ENCODE measurements at regions not wholly inside any gene's neighbourhood (a gene's known extent, or its start where the extent isn't known, plus 50 kb on each side); places are given as distances from the start of the nearest gene placed in this dataset.

GRCh38 chr2:167388901-167389300 is 500.6 kb downstream of the XIRP2 start (continued):
- no peak for TF ChIP-seq KDM1A (IDR thresholded peaks at IDR 0.05; ENCODE audit: borderline replicate concordance, low read length)
- no peak for TF ChIP-seq TAF7 (optimal IDR thresholded peaks at IDR 0.05; ENCODE audit: borderline replicate concordance, low read depth, low read length)
- TF ChIP-seq RFX5 (IDR thresholded peaks at IDR 0.05; ENCODE audit: borderline replicate concordance, low read depth, low read length) = no peak
- no peak for TF ChIP-seq E2F6 (IDR thresholded peaks at IDR 0.05)
- TF ChIP-seq SAP30 (IDR thresholded peaks at IDR 0.05; ENCODE audit: insufficient read depth, insufficient replicate concordance, low read length) = no peak
- no peak for TF ChIP-seq HDAC2 (IDR thresholded peaks at IDR 0.05; ENCODE audit: borderline replicate concordance in 1 of 2, low read depth in 2 of 2, low read length in 2 of 2)
- no peak for TF ChIP-seq HDAC6 (IDR thresholded peaks at IDR 0.05; ENCODE audit: low read depth, low read length)
